ENCODE measurements at regions not wholly inside any gene's neighbourhood (a gene's known extent, or its start where the extent isn't known, plus 50 kb on each side); places are given as distances from the start of the nearest gene placed in this dataset.

- H3K36me3 ChIP-seq (ENCODE audit: control insufficient read depth in 4 of 4, insufficient read depth in 3 of 4, low read depth in 1 of 4, low read length in 3 of 4), result no peaks in the 10 kb centered on the region
- no peaks in the 10 kb centered on the region for H3K4me1 ChIP-seq (ENCODE audit: control insufficient read depth in 4 of 4, insufficient read depth in 4 of 4, low read length in 3 of 4)
- DNase-seq (ENCODE audit: low spot score), result no peak
- 45% methylated on average over 1 of the region's 1 CpG for WGBS
- H3K9me3 ChIP-seq (ENCODE audit: control insufficient read depth in 4 of 4, low read length in 3 of 4), result no peaks in the 10 kb centered on the region
- H3K9ac ChIP-seq (ENCODE audit: low read depth in 1 of 2, low read length in 2 of 2), result no peak overlapping the region
- no peak overlapping the region for H3K4me3 ChIP-seq (ENCODE audit: low read depth in 1 of 3, low read length in 3 of 3)
- H3K27me3 ChIP-seq (ENCODE audit: control insufficient read depth in 4 of 4, insufficient read depth in 4 of 4, low read length in 3 of 4), result no peaks in the 10 kb centered on the region
- H3K27ac ChIP-seq (ENCODE audit: low read depth in 1 of 2, low read length in 2 of 2), result no peak overlapping the region
- TF ChIP-seq ATF3 (IDR thresholded peaks at IDR 0.05) (no peak), NR2F2 (IDR thresholded peaks at IDR 0.05) (no peak), RXRA (IDR thresholded peaks at IDR 0.05) (no peak), FOXA2 (IDR thresholded peaks at IDR 0.05) (no peak), GABPA (IDR thresholded peaks at IDR 0.05 in 1 of 2, conservative IDR thresholded peaks at IDR 0.05 in 1 of 2) (no peak), HNF4A (conservative IDR thresholded peaks at IDR 0.05) (no peak), SP1 (IDR thresholded peaks at IDR 0.05) (no peak), TAF1 (conservative IDR thresholded peaks at IDR 0.05) (no peak), HNF4G (IDR thresholded peaks at IDR 0.05) (no peak), EGR1 (IDR thresholded peaks at IDR 0.05; ENCODE audit: low read depth in 2 of 2) (no peak), CTCF (IDR thresholded peaks at IDR 0.05; ENCODE audit: low read depth, low read length, missing input control) (no peak), JUND (IDR thresholded peaks at IDR 0.05) (no peak), RAD21 (IDR thresholded peaks at IDR 0.05) (no peak)
- TF ChIP-seq, protein P1, sequence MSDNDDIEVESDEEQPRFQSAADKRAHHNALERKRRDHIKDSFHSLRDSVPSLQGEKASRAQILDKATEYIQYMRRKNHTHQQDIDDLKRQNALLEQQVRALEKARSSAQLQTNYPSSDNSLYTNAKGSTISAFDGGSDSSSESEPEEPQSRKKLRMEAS (IDR thresholded peaks at IDR 0.05), result no peak
- TF ChIP-seq, protein P2, sequence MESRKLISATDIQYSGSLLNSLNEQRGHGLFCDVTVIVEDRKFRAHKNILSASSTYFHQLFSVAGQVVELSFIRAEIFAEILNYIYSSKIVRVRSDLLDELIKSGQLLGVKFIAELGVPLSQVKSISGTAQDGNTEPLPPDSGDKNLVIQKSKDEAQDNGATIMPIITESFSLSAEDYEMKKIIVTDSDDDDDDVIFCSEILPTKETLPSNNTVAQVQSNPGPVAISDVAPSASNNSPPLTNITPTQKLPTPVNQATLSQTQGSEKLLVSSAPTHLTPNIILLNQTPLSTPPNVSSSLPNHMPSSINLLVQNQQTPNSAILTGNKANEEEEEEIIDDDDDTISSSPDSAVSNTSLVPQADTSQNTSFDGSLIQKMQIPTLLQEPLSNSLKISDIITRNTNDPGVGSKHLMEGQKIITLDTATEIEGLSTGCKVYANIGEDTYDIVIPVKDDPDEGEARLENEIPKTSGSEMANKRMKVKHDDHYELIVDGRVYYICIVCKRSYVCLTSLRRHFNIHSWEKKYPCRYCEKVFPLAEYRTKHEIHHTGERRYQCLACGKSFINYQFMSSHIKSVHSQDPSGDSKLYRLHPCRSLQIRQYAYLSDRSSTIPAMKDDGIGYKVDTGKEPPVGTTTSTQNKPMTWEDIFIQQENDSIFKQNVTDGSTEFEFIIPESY (IDR thresholded peaks at IDR 0.05), result no peak
These were observed 501.0 kb upstream of the EDIL3 start for GRCh38 chr5:84885485-84886258.

- Histone ChIP-seq H3K27ac (ENCODE audit: low read depth in 1 of 2, low read length in 2 of 2) (no peak overlapping the region), H3K9ac (ENCODE audit: low read depth in 1 of 2, low read length in 2 of 2) (no peak overlapping the region), H3K27me3 (ENCODE audit: control insufficient read depth in 4 of 4, insufficient read depth in 4 of 4, low read length in 3 of 4) (no peaks in the 10 kb centered on the region), H3K36me3 (ENCODE audit: control insufficient read depth in 4 of 4, insufficient read depth in 3 of 4, low read depth in 1 of 4, low read length in 3 of 4) (no peaks in the 10 kb centered on the region), H3K4me3 (ENCODE audit: low read depth in 1 of 3, low read length in 3 of 3) (no peak overlapping the region), H3K4me1 (ENCODE audit: control insufficient read depth in 4 of 4, insufficient read depth in 4 of 4, low read length in 3 of 4) (no peaks in the 10 kb centered on the region), H3K9me3 (ENCODE audit: control insufficient read depth in 4 of 4, low read length in 3 of 4) (no peaks in the 10 kb centered on the region)
- TF ChIP-seq, protein P2 (IDR thresholded peaks at IDR 0.05), result no peak
- TF ChIP-seq GABPA (IDR thresholded peaks at IDR 0.05 in 1 of 2, conservative IDR thresholded peaks at IDR 0.05 in 1 of 2), result no peak
- no peak for TF ChIP-seq EGR1 (IDR thresholded peaks at IDR 0.05; ENCODE audit: low read depth in 2 of 2)
- no peak for TF ChIP-seq RXRA (IDR thresholded peaks at IDR 0.05)
- no peak for TF ChIP-seq HNF4G (IDR thresholded peaks at IDR 0.05)
- no peak for TF ChIP-seq FOXA1 (IDR thresholded peaks at IDR 0.05)
- no peak for TF ChIP-seq SP1 (IDR thresholded peaks at IDR 0.05)
- TF ChIP-seq NR2F2 (IDR thresholded peaks at IDR 0.05), result no peak
- TF ChIP-seq TAF1 (conservative IDR thresholded peaks at IDR 0.05), result no peak
- 81% methylated on average over 4 of the region's 4 CpGs for WGBS
- no peak for DNase-seq (ENCODE audit: low spot score)
These were observed 497.1 kb upstream of the EDIL3 start for GRCh38 chr5:84881737-84882136.

All from liver (tissue), 8 donors.